Stimulated activated CD4-positive, alpha-beta T cell treated with anti-CD3 and anti-CD28 coated beads, Interleukin-2, amount 100 ng/mL, for 48 hours (primary cell): ENCODE measurements at regions not wholly inside any gene's neighbourhood (a gene's known extent, or its start where the extent isn't known, plus 50 kb on each side); places are given as distances from the start of the nearest gene placed in this dataset.
A peak's percentile ranks its signal among the peaks of the same experiment; 100 is the strongest.

Experiments used
- DNase-seq, 2 donors: peaks; one replicate each; pipeline ENCODE4 v3.0.0-alpha.2; 2020

DNA sequence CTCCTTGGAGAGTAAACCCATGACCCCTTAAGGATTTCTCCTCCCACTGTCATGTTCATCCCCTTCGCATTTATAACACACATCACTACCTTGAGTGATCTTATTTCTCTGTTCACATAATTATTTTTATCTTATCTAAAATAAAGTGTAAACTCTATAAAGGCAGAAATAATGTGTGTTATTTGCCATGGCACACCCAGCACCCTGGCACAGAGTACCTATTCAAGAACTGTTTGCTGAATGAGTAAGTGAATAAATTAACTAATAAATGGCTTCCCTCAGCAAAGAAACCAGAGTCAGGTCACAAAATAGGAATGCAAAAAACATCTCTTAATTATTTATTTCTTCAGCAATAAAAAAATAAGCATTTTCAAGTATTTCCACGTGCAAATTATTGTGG lies 330.3 kb upstream of the GHITM start:
- no peak for DNase-seq

DNA sequence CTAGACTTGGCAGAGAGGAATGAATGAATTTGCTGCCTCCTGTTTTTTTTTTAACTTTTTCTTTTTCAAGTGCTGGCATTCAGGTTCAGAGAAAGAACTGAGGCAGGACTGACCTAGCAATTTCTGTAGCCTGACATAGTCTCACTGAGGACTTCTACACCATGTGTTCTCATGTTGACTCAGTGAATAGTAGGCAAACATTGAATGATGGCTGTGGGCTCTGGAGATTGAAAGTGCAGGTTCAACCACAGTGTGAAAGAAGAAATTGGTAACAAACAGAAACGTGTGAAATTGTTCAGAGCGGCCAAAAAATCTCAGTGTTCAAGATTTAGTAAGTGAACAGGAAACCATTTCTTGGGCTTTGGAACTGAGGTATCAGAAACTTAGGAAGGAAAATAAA lies 322.4 kb upstream of the GHITM start:
- no peak for DNase-seq

DNA sequence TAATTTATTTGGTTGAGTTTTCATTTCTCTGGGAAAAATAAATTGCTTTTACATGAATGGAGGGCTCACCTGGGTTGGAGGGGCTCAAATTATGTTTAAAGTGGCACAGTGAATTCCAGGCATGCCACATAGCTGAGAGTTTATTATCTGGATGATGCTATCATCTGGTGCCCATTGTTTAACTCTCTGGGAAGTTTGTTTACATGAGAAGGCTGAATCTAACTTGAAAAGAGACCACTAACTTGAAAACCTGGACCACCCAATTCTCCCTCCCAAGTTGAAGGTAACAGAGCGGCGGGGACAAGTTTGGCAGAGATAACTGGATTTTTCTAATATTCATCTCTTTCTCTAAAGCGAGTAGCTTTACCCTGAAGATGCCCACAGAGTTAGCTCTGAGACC lies 321.5 kb upstream of the GHITM start:
- no peak for DNase-seq

DNA sequence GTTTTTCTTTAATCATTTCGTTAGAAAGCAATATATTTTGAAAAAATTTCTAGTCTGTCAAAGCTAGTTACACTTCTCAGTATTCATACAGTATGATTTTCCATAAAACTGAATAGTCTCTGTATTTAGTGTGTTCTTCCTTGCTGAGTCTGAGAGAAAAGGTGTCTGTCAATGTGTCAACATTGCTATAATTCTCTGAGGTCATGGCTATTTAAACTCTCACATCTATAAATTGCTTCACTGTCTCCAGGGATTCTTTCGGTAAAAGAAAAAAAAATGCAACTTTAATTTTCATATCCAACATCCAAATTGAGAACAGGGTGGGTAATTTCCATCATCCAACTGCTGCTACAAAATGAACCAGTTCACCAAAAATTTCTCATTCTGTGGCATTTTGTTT lies 319.7 kb upstream of the GHITM start:
- DNase-seq = no peak

DNA sequence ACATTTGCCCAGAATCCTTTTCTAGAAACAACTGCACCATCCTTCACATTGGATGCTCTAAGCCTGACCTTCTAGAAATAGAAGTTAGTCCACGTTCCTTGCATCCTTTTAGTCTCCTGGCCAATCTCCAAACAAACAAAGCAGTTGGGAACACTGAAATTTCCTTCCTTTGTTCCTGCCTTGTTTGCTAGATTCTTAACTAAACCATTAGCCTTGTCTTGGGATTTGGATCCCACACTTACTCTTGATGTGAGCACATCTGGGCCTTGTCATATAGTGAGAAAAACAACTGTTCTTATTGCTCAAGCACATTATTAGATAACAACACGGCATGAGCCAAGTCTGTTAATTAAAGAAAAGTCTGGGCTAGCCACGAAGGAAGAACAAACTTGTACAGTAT lies 319.3 kb upstream of the GHITM start:
- no peak for DNase-seq

DNA sequence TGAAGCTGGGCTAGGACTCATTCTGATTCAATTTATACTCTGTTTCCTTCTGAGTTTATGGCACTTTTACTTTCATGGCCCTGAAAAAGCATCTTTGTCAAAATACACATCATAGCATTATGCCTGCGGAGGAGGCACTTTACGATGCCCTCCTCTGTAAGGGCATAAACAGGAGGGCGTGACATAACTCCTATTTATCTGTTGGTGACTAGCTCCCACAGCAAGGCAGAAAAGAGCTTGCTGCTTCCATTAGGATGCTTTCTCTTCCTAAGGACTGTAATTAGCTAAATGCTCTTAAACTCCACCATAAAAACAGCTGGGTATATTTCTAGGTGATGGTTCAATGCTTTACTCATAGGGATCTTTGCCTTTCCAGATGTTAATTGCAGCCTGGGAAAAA lies 315.2 kb upstream of the GHITM start:
- no peak for DNase-seq

DNA sequence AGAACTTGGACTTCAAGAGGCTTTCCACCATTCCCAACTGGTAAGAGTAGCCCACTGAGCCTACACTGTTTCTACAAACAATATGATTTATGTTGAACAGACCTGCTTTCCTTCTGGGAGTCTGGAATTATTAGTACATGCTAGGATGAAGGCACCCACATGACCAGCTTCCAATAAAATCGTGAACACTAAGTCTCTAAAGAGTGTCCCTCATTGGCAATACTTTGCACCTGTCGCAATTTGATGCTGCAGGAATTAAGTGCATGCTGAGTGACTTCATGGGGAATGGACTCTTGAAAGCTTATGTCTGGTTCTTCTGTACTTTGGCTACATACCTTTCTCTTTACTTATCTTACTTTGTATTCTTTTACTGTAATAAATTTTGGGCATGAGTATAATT lies 305.2 kb upstream of the GHITM start:
- no peak for DNase-seq

DNA sequence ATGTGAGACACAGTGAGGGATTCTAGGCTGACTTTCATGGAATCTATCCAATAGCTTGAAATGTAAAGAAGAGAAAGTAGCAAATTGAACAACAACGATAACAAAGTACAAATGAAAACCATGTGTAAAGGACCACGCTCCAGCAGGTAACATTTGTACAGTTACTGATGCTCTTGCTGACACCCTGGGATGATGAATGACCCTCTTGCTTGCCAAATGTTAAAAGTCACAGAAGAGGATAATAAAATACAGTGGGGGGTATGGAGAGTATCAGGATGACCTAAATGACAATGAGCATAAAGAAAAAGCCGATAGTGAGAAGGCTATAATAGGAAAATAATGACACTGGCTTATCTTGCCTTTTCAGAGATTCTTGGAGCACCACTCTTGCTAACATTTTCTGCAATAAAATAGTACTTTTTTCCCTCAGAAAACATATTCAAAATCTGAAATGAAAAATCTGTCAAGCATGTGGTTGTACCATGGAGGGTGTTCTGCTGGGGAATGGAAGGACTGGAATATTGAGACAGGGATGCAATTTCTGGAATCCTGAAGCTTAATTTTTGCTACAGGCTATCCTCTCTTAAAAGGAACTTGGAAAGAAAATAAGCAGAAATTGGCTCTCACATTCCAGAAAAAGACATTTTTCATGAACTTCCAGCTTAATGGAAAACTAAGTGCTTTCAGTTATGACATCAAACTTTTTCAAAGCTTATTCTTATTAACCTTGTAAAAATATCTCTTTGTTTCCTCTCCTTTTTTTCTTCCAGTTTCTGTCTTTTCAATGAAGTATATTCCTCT lies 303.2 kb upstream of the GHITM start:
- no peak for DNase-seq

DNA sequence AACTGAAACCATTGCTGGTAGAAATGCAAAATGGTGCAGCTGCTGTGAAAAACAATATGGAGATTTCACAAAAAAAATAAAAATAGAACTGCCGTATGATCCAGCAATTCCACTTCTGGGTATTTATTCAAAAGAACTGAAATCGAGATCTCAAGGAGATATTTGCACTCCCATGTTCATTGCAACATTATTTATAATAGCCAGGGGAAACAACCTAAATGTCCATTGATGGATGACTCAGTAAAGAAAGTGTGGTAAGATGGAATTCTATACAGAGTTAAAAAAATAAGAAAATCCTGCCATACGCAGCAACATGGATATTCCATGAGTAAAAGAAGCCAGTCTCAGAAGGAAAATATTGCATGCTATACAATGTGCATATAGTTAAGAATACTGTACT lies 290.6 kb upstream of the GHITM start:
- DNase-seq = no peak

DNA sequence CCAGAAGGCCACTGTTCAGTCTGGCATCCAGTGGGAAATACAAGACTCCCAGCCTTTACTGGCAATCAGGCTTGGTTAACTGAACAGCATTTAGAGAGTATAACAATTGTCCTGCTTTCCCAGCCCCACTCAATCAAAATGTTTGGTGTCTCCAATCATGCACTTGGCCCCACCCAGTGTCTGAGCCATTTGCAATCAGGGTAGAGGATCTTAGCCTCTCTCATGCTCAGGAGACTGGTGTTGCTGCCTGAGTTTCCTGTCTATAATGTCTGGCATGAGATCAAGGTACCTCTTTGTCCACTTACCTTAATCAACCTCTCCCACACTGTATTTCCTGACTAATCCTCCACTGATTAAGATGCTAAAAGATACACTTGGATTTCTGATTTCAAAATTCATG lies 290.2 kb upstream of the GHITM start:
- DNase-seq = no peak

DNA sequence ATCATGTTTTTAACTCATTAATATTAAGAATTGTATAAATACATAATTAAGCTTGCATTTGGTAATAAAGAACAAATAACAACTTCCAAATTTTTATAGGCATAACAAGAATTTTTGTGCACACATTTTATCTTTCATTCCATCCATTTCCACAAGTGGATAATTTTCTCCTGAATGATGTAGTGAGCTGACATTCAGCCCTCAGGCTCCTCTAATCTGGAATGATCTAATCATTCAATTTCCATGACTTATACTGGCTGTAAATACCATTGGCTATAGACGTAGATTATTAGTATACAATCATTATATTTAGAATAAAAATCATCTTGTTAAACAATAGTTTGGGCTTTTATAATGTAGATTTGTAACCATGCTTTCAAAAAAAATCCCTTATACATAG lies 287.2 kb upstream of the GHITM start:
- no peak for DNase-seq

DNA sequence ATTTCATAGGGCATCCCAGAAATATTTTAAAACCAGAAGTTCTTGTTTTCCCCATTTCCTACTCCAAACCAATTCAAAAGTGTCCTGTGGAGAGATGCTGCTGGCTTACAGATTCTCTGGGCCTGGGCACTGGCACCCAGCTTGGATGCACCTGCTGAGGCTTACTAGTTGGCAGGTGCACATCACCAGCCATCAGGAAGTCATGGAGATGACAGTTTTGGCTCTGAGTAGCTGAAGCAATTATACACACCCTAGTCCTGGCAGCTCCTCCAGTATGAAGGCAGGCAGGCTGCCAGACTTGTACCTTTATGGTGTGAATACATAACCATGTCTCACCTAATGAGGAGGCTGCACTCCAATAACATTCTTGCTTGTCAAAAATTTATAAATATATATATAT lies 276.6 kb upstream of the GHITM start:
- DNase-seq = no peak

DNA sequence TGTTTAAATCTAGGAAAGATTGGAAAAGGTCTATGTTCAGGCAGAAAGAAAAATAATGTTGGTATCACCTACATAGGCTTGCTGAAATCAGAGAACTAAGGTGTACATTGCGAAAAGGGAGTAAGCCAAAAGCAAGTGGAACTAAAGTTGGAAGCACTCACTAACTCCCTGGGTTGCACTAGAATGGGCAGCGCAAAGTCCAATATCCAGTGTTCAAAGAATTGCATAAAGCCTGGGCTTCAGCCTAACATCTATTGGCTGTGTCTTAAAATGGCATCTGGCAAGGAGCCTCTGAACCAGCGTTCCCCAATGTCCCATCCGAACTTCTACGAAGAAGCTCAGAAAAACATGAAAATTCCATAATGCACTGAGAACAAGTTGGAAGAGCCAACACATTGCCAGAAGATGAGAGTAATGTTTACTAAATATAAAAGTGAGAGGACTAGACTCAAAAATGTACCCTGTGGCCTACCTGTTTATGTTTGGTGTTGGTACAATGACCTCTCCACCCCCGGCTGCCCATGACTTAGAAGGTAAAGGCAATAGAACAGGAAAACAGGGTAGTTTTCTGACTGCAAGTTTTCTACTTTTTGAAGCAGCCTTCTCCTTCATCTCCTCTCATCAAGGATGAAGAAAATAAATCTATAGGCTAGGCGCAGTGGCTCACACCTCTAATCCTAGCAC lies 275.9 kb upstream of the GHITM start:
- DNase-seq = no peak

DNA sequence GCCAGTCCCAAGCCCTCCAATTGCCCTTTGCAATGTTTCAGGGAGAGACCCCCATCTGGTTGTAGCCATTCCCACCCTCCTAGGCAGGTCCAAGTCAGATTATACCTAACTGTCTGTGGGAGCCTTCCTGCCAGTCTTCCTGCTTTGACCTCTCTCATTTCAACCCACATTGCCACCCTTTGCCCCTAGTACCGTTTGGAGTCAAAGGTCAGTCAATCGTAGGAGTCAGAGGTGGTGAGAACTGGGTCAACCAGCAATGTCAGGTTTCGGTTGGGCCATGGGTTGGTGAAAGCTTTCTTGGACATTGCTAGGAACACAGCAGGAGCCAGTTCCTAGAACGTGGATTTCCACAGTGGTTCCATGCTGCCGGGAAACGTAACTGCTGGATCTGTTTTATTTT lies 269.4 kb upstream of the GHITM start:
- no peak for DNase-seq

DNA sequence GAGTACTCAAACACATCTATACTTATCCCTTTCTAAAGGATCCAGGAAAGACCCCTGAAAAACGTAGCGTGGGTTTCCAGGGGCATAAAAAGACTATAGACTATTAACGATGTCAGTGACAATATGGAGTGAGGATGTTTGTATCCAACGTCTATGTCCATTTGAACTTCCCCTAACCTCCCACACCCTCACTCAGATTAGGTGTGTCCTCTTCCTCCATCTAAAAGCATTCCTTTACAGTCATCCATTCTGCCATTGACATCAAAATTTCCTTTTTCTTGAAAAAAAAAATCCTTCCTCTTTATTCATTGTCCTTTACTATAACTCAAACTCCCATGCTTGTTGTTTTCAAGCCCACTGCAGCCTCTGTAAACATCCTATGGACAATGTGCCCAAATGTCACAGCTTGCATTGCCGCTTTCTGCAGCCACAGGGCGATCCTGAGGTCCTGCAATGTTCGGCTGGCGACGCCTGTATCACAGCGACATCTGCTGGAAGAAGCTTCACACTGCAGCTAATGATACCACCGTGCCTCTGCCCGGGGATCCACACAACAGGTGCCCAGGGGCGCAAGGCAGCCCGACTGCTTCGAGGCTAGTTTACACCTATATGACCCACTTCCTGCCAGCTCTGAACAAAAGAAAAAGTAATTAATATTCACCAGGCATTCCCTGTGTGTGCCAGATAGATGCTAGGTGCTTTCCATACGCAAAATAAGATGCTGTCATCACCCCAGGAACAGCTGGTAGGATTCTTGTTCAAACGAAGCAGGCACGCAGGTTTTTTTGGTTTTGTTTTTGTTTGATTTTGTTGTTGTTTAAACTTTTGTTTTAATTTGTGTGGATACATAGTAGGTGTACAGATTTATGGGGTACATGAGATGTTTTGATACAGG lies 267.9 kb upstream of the GHITM start:
- DNase-seq = peak; percentile 61 to 63

DNA sequence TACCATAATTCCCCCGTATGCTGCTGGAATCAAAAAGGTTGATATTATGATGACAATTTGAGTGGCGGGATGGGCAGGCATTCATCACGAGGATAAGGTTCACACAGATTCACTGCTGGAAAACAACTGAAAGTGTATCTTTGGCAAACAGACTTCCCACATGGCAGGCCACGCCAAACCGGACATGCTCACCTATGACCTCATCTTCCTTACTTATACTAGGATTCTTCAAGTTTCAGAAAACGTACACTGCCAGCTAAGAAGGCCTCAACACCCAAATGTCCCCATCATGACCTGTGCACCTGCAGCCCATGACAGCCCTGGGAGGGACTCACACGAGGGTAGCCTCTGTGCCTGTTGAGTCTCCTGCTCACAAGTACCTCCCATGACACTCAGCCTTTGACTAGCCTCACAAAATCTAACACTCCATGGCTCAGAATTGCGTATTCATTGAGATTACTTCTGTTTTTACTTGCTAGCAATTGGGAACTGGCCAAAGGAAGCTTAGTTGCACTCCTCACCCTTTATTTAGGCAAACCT lies 259.0 kb upstream of the GHITM start:
- DNase-seq = no peak

DNA sequence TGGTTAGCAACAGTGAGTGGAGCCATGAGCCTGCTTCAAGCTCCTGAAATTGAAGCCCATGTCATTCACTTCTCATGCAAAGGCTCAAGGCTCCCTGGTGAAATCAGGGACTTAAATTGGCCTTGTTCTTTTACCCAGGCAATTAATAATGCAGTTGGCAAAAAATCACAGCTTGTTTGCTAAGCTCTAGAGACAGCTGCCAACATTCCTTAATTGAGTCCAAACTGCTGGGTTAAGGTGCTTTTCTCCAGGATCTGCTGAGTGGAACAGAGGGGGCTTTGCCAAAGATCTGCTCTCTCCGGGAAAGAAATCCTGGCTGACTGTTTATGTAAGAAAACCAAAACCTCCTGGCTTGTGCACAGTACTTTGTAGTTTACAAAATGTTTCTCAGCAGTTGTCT lies 257.6 kb upstream of the GHITM start:
- DNase-seq = no peak

DNA sequence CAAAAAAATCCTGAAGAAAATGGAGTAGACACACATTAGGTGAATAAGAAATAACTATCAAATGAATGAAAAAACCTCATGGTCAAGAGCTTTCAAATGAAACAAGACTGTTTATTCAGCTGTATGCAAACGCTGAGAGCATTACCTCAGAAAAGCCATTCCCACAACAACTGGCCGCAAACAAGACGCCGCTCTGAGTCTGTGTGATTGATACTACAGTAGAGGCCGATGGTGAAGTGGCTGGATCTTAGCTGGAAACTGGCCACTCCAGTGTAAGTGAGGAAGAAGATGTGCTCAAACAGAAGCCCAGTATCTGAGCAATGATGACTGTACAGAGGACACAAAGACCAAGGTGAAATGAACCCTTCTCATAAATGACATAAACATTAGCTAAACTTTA lies 252.4 kb upstream of the GHITM start:
- no peak for DNase-seq

DNA sequence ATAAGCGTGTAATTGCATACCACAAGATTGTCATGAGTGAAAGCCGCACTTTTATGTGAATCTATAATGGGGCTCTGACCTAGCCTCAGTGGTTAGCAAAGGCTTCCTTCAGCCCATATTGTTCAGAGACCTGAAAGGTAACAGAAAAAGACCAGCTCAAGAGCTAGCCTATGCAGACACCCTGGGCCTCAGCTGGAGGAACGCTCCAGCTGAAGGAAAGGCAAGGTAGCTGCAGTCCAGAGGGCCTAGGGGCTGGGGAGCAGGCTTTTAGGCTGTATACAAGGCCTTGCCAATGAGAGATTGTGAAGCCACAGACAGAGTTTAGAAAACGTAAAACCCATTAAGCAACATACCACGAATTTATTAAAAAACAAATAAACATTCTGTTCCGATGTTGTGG lies 246.6 kb upstream of the GHITM start:
- DNase-seq = no peak

DNA sequence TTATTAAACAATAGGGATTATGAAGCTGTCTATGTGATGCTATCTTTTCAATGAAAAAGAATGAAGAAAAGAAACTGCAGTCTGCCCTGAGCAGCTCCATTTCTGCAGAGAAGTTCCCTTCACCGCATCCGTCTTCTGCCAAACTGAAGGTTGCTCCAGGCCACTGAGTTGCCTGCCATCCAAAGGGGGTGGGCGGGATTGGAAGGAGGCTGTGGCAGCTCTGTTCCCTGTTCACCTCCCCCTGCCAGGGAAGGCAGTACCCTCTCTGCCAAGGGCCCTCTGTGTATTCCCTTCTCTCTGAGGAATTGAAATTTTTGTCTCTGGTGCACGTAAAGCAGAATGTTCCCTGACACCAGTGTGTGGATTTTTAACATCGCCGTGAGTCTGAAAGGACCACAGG lies 243.1 kb upstream of the GHITM start:
- no peak for DNase-seq

DNA sequence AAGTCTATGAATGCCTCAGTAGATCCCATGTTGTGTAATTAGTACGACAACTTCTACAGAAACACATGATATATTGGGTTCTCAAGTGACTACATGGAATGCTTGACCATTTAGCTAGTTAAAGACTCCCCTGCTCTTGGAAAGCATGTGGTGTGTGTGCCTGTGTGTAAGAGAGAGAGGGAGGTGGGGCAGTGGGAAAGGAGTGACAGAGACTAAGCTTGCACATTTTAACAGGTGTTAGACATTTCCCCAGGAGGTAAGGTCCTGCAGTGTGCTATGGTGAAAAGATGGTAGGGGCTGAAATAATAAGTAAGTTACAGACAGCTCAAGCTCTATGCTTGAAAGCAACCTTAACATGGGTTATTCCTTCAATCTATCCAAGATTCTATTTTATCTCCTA lies 241.7 kb upstream of the GHITM start:
- no peak for DNase-seq

DNA sequence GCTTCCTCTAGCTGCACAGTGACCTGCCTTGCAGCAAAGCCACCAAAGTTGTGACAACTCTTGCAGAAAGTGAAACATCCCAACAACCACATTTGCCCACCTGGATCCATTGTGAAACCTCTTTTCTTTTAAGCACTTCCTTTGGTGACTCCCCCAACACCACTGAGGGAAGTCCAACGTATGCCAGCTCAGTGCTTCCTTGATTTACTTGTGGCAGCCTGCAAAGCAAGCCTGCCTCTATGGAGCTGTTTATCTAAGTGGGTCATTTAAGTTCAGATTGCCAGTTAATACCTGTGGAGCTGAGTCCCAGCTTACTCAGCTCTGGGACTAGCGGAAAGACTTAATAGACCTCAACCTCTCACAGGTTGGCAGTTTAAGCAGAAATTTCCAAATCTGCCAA lies 230.8 kb upstream of the GHITM start:
- no peak for DNase-seq

DNA sequence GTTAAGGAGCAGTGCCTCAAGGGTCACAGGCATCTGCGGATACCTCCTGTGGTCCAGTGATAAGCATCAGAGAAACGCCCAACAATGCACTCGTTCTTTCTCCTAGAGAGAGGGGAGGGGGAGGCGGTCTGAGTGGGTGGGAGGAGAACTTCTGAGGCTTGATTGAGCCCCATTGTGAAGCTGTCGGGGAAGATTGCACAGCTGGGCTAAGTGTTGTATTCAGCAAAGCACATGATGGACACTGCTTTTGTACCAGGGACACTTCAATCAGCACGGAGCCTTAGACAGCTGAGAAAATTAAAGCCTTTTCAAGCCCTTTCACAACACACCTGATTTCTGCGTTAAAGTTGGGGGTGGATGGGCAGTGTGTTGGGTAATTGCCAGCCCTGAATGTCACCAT lies 230.3 kb upstream of the GHITM start:
- no peak for DNase-seq

DNA sequence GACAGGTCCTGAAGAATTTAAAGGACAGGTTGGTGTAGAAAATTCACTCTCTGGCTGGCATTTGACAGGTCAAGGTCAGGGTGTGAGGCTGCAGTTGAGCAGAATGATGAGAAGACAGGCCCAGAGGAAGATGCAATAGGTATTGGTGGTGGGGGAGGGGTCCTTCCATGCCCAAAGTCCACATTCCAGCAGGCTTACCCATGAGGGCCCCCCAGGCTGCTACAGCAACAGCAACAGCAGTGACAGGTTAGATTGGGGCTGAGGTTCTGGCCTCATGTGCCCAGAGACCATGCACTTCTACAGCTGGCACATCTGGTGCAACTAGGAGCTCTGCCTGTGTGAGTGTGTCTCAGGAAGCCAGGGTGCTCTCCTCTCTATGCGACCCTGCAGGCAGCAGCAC lies 223.5 kb upstream of the GHITM start:
- DNase-seq = no peak
